GM19043 (cell line): ENCODE measurements at regions not wholly inside any gene's neighbourhood (a gene's known extent, or its start where the extent isn't known, plus 50 kb on each side); places are given as distances from the start of the nearest gene placed in this dataset.
"Not testable (repeated sequence)": the region's sequence is repeated elsewhere in the genome, so short reads cannot be mapped to it uniquely, and the experiment has no call there.

ENCODE experiments used
- ATAC-seq: cut with Tn5 transposase; IDR thresholded peaks from one replicate; pipeline ENCODE4 v1.9.1; 2021; ENCODE audit warnings: low read depth; ENCODE audit not compliant: unreplicated experiment

GRCh38 chr13:76632401-76633044 lies 253.7 kb downstream of the KCTD12 start:
- no peak for ATAC-seq

- ATAC-seq: no peak
Measured at GRCh38 chr13:76630629-76631230, 255.5 kb downstream of the KCTD12 start.

GRCh38 chr13:76622315-76623040 lies 263.7 kb downstream of the KCTD12 start:
- ATAC-seq: no peak

- no peak for ATAC-seq
Measured at GRCh38 chr13:76621705-76622104, 264.5 kb downstream of the KCTD12 start.

- ATAC-seq: no peak
Measured at GRCh38 chr13:76620036-76620435, 266.2 kb downstream of the KCTD12 start.

GRCh38 chr13:76619631-76620030 lies 266.6 kb downstream of the KCTD12 start:
- no peak for ATAC-seq

GRCh38 chr13:76610819-76611415 lies 275.3 kb downstream of the KCTD12 start:
- no peak for ATAC-seq

GRCh38 chr13:76609643-76610042 lies 276.6 kb downstream of the KCTD12 start:
- ATAC-seq: no peak

- ATAC-seq: no peak
Measured at GRCh38 chr13:76607866-76608265, 278.3 kb downstream of the KCTD12 start.

GRCh38 chr13:76600081-76600480 lies 286.1 kb downstream of the KCTD12 start:
- ATAC-seq: no peak

- ATAC-seq: no peak
Measured at GRCh38 chr13:76597868-76598267, 288.3 kb downstream of the KCTD12 start.

GRCh38 chr13:76596216-76596615 lies 290.0 kb downstream of the KCTD12 start:
- no peak for ATAC-seq

GRCh38 chr13:76594435-76594834 lies 291.8 kb downstream of the KCTD12 start:
- ATAC-seq: no peak

GRCh38 chr13:76586842-76587241 lies 299.4 kb downstream of the KCTD12 start:
- ATAC-seq: no peak

GRCh38 chr13:76579701-76580100 lies 306.5 kb downstream of the KCTD12 start:
- ATAC-seq: no peak

GRCh38 chr13:76575634-76576033 lies 310.6 kb downstream of the KCTD12 start:
- ATAC-seq: not testable (repeated sequence)

GRCh38 chr13:76570510-76570971 lies 315.7 kb downstream of the KCTD12 start:
- no peak for ATAC-seq

- no peak for ATAC-seq
Measured at GRCh38 chr13:76556627-76557026, 329.6 kb downstream of the KCTD12 start.

- ATAC-seq: no peak
Measured at GRCh38 chr13:76552807-76553206, 333.4 kb downstream of the KCTD12 start.

GRCh38 chr13:76552041-76552772 lies 334.0 kb downstream of the KCTD12 start:
- ATAC-seq: no peak

GRCh38 chr13:76542176-76542575 lies 344.0 kb downstream of the KCTD12 start:
- no peak for ATAC-seq
